ENCODE measurements at regions not wholly inside any gene's neighbourhood (a gene's known extent, or its start where the extent isn't known, plus 50 kb on each side); places are given as distances from the start of the nearest gene placed in this dataset.

- DNase-seq = no peak
These were observed 63.5 kb upstream of the ASCC3 start for GRCh38 chr6:100944644-100945043.

GRCh38 chr6:100946021-100946540 is 65.0 kb upstream of the ASCC3 start:
- no peak for DNase-seq

GRCh38 chr6:100946711-100947110 is 65.6 kb upstream of the ASCC3 start:
- no peak for DNase-seq

GRCh38 chr6:100948381-100949133 is 67.4 kb upstream of the ASCC3 start:
- no peak for DNase-seq

- no peak for DNase-seq
These were observed 70.9 kb upstream of the ASCC3 start for GRCh38 chr6:100952006-100952405.

- DNase-seq = peak; percentile 2 to 28 (median 17)
These were observed 78.2 kb upstream of the ASCC3 start for GRCh38 chr6:100959280-100959679.

- no peak for DNase-seq
These were observed 81.3 kb upstream of the ASCC3 start for GRCh38 chr6:100962466-100962865.

- DNase-seq = no peak
These were observed 83.9 kb upstream of the ASCC3 start for GRCh38 chr6:100965067-100965466.

- DNase-seq = no peak
These were observed 87.8 kb upstream of the ASCC3 start for GRCh38 chr6:100968949-100969348.

- no peak for DNase-seq
These were observed 98.1 kb upstream of the ASCC3 start for GRCh38 chr6:100979267-100979666.

- no peak for DNase-seq
These were observed 99.8 kb upstream of the ASCC3 start for GRCh38 chr6:100980949-100981348.

GRCh38 chr6:100986921-100987320 is 105.8 kb upstream of the ASCC3 start:
- DNase-seq = no peak

GRCh38 chr6:100987556-100987955 is 106.4 kb upstream of the ASCC3 start:
- DNase-seq = no peak

- DNase-seq = no peak
These were observed 107.4 kb upstream of the ASCC3 start for GRCh38 chr6:100988391-100988984.

- DNase-seq = no peak
These were observed 108.9 kb upstream of the ASCC3 start for GRCh38 chr6:100990070-100990469.

GRCh38 chr6:100996409-100996808 is 115.3 kb upstream of the ASCC3 start:
- DNase-seq = no peak

- no peak for DNase-seq
These were observed 117.0 kb upstream of the ASCC3 start for GRCh38 chr6:100998111-100998510.

- no peak for DNase-seq
These were observed 118.0 kb upstream of the ASCC3 start for GRCh38 chr6:100999034-100999597.

GRCh38 chr6:101000341-101000740 is 119.2 kb upstream of the ASCC3 start:
- peak in 1 of 3 donors; percentile 0 for DNase-seq

GRCh38 chr6:101001012-101001411 is 119.9 kb upstream of the ASCC3 start:
- peak in 1 of 3 donors; percentile 7 for DNase-seq

GRCh38 chr6:101001607-101002006 is 120.5 kb upstream of the ASCC3 start:
- no peak for DNase-seq

- no peak for DNase-seq
These were observed 121.9 kb upstream of the ASCC3 start for GRCh38 chr6:101003075-101003474.

GRCh38 chr6:101011186-101011585 is 130.1 kb upstream of the ASCC3 start:
- DNase-seq = no peak

GRCh38 chr6:101013612-101014195 is 132.6 kb upstream of the ASCC3 start:
- DNase-seq = no peak
